HG03354 (cell line): ENCODE measurements at regions not wholly inside any gene's neighbourhood (a gene's known extent, or its start where the extent isn't known, plus 50 kb on each side); places are given as distances from the start of the nearest gene placed in this dataset.
"Not testable (repeated sequence)": the region's sequence is repeated elsewhere in the genome, so short reads cannot be mapped to it uniquely, and the experiment has no call there.

Experiments used
- ATAC-seq: cut with Tn5 transposase; IDR thresholded peaks from one replicate; pipeline ENCODE4 v1.9.1; 2021; ENCODE audit warnings: mild to moderate bottlenecking; ENCODE audit not compliant: unreplicated experiment, poor library complexity, severe bottlenecking

GRCh38 chr4:97104006-97104405 lies 1039.3 kb downstream of the STPG2 start:
- ATAC-seq: no peak

DNA sequence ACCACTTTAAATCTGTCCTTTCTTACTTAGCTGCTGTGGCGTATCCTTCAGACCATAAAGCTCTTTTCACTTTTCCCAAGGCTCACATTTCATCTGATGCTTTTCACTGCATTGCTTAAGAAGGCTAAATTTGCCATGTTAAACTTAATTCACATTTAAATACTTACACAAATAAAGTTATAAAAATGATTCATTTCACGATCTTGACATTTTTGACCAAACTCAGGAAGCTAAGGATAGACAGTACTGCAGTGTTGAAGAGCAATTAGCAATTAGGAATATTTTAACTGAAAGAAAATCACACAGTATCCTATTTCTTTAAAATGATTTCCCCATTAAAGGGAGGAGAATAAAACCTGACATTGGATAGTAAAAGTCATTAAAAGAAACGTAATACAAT lies 1038.6 kb downstream of the STPG2 start:
- no peak for ATAC-seq

- no peak for ATAC-seq
Measured at GRCh38 chr4:97105347-97106099, 1037.8 kb downstream of the STPG2 start.

DNA sequence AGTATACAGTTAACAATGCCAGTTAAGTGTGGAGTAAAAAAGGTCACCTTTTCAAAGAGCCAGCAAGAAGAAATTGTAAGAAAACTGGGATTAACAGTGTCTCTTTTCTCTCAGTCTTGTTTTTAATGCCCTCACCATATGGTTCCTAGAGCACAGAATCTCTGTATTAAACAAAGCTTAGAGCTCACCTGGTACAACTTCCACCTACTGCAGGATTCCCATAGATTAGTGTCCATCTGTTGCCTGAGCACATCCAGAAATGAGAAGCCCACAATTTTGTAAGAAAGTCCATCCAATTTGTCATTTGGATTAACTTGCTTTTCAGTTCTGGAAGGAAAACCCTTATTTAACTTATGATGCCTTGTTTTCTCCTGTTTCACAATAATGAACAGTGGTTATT lies 1037.1 kb downstream of the STPG2 start:
- ATAC-seq: no peak

DNA sequence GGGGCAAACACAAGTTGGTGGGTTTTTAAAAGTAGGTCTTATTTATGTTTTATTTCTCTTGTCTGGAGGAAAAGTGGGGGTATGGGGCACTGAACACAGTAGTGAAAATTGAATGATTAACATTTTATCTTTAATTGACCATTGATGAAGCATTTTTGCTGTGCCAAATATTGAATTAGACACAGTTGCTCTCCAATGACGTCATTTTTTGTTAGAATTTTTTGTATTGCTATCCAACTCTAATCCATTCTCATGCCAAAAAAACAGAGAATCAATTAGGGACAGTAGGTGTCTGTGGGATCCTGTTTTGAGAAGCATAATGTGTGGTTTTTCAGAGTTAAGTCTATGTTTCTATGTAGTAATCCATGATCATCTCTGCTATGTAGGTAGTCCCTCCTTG lies 1032.8 kb downstream of the STPG2 start:
- no peak for ATAC-seq

- no peak for ATAC-seq
Measured at GRCh38 chr4:97116511-97116910, 1026.8 kb downstream of the STPG2 start.

DNA sequence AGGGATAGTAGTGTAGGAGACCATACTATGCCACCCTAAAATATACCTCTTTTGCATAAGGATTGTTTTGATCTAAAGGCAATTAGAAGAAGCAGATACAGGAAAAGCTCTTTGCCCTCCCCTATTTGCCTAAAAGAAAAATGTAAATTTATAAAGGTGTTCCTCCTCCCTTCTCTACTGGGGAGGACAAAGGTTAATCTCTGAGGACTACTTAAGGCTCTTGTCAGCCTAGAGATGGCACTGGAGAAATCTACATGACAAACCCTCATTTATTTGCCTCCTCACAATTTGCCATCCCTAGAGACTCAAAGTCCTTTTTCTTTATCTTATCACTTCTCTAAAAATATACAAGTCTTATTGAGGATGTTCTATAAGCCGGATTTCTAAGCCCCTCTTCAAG lies 1021.8 kb downstream of the STPG2 start:
- ATAC-seq: no peak

- ATAC-seq: no peak
Measured at GRCh38 chr4:97123573-97123972, 1019.7 kb downstream of the STPG2 start.

DNA sequence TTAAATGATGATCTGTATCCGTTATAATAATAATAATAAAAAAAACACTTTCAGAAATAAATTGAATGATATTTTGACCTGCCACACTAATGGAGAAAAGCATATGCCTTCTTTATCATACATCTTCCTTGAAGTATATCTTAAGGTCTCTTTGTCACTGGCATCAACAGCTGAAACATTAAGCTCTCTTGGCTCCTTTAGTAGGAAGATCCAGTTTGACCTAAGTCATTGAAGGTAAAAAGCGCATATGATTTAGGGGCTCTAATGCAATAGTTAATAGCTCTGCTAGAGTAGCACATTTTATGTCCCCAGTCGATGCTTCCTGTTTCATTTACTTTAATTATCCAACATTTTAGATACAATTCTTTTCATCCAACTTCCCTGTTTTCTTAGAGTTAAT lies 1010.8 kb downstream of the STPG2 start:
- no peak for ATAC-seq

GRCh38 chr4:97134456-97134855 lies 1008.8 kb downstream of the STPG2 start:
- no peak for ATAC-seq

DNA sequence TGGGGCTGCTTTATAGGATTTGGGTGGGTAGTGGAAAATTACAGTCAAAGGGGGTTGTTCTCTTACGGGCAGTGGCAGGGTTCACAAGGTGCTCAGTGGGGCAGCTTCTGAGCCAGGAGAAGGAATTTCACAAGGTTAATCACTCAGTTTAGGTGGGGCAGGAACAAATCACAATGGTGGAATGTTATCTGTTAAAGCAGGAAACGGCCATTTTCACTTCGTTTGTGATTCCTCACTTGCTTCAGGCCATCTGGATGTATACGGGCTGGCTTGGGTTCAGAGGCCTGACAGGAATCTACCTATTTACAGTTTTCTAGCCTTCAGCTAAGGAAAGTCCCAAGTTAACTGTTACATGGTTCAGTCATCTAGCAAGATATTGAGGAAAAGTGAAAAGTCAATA lies 1003.5 kb downstream of the STPG2 start:
- no peak for ATAC-seq

GRCh38 chr4:97140545-97140944 lies 1002.7 kb downstream of the STPG2 start:
- no peak for ATAC-seq

DNA sequence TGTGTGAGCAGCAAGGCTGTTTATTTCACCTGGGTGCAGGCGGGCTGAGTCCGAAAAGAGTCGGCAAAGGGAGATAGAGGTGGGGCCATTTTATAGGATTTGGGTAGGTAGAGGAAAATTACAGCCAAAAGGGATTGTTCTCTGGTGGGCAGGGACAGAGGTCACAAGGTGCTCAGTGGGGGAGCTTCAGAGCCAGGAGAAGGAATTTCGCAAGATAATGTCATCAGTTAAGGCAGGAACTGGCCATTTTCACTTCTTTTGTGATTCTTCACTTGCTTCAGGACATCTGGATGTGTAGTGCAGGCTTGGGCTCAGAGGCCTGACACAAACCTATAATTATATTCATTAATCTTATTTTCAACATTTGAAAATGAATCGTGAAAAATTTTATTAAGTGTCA lies 1001.9 kb downstream of the STPG2 start:
- not testable (repeated sequence) for ATAC-seq

GRCh38 chr4:97142410-97142809 lies 1000.9 kb downstream of the STPG2 start:
- ATAC-seq: no peak

DNA sequence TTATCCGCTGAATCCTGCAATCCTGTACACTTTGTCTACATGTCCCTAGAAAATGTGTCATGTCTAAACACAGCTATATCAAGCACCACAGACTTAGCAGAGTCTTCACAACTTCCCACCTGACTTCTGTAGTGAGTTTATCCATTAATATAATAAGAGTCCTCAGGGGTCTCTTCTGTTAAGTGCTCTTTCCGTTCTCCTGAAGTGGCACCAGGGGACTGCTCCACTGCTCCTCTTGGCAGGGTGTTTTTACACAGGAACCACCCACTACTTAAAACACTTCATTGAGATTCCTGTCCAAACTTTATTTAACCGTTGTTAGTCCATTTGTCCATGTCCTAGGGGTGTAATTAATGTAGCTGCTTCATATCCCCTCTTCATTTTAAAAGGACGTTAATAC lies 1000.4 kb downstream of the STPG2 start:
- ATAC-seq: no peak

GRCh38 chr4:97144199-97144598 lies 999.1 kb downstream of the STPG2 start:
- ATAC-seq: no peak

DNA sequence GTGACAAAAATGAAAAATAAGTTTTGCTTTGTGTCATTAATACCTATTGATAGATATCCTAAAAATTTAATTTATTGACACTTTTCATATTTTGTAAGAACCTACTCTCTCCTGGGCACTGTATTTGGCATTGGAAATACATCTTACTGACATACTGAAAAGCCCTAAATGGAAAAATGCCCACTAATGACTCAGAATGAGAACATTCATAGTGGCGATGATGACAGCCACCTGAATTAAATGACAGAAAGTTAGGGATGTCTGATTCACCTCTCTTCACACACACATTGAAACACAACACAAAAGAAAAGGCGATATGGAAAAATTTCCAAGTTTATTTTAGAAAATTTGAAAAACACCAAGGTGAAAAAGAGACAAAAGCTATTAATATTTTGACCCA lies 992.3 kb downstream of the STPG2 start:
- ATAC-seq: no peak

- no peak for ATAC-seq
Measured at GRCh38 chr4:97152149-97152548, 991.1 kb downstream of the STPG2 start.

GRCh38 chr4:97153042-97153441 lies 990.2 kb downstream of the STPG2 start:
- ATAC-seq: no peak

DNA sequence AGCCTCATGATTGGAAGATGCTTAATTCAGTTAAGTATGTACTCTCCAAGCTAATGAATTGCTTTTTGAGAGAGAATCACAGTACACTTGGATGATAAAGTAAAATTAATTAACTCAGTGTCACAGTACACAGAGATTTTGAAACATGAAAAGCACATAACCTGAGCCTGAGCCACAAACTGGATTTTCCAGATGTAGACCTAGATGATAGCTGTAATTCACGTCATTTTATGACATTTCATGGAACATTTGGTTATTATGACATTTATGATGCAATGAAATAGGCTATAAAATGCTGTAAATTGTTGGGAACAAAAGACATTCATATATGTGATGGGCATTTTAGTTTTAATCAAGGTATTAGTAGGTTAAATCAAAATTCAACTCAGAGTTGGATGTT lies 983.7 kb downstream of the STPG2 start:
- ATAC-seq: no peak

GRCh38 chr4:97185233-97185632 lies 958.0 kb downstream of the STPG2 start:
- ATAC-seq: no peak

- no peak for ATAC-seq
Measured at GRCh38 chr4:97197106-97197505, 946.2 kb downstream of the STPG2 start.
